Renal pelvis (tissue), 1 donor: ENCODE measurements at regions not wholly inside any gene's neighbourhood (a gene's known extent, or its start where the extent isn't known, plus 50 kb on each side); places are given as distances from the start of the nearest gene placed in this dataset.
"Not testable (repeated sequence)": the region's sequence is repeated elsewhere in the genome, so short reads cannot be mapped to it uniquely, and the experiment has no call there.

ENCODE experiments used
- DNase-seq: peaks from one replicate; pipeline ENCODE4 v3.0.0-alpha.2; 2013

- no peak for DNase-seq
Observed at GRCh38 chr16:48682971-48683370, 73.0 kb upstream of the N4BP1 start.

- DNase-seq: no peak
Observed at GRCh38 chr16:48681520-48681919, 71.5 kb upstream of the N4BP1 start.

- DNase-seq: no peak
Observed at GRCh38 chr16:48680881-48681280, 70.9 kb upstream of the N4BP1 start.

- no peak for DNase-seq
Observed at GRCh38 chr16:48676836-48677235, 66.9 kb upstream of the N4BP1 start.

- DNase-seq: not testable (repeated sequence)
Observed at GRCh38 chr16:48668184-48668583, 58.2 kb upstream of the N4BP1 start.

GRCh38 chr16:48659940-48660339, 50.0 kb upstream of the N4BP1 start:
- no peak for DNase-seq
